ENCODE measurements at regions not wholly inside any gene's neighbourhood (a gene's known extent, or its start where the extent isn't known, plus 50 kb on each side); places are given as distances from the start of the nearest gene placed in this dataset.

- TF ChIP-seq, protein P1, sequence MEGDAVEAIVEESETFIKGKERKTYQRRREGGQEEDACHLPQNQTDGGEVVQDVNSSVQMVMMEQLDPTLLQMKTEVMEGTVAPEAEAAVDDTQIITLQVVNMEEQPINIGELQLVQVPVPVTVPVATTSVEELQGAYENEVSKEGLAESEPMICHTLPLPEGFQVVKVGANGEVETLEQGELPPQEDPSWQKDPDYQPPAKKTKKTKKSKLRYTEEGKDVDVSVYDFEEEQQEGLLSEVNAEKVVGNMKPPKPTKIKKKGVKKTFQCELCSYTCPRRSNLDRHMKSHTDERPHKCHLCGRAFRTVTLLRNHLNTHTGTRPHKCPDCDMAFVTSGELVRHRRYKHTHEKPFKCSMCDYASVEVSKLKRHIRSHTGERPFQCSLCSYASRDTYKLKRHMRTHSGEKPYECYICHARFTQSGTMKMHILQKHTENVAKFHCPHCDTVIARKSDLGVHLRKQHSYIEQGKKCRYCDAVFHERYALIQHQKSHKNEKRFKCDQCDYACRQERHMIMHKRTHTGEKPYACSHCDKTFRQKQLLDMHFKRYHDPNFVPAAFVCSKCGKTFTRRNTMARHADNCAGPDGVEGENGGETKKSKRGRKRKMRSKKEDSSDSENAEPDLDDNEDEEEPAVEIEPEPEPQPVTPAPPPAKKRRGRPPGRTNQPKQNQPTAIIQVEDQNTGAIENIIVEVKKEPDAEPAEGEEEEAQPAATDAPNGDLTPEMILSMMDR (conservative IDR thresholded peaks at IDR 0.05; ENCODE audit: low read depth, low read length), result no peak
Observed at GRCh38 chr3:146770301-146770700, 165.2 kb upstream of the PLSCR5 start.

DNA sequence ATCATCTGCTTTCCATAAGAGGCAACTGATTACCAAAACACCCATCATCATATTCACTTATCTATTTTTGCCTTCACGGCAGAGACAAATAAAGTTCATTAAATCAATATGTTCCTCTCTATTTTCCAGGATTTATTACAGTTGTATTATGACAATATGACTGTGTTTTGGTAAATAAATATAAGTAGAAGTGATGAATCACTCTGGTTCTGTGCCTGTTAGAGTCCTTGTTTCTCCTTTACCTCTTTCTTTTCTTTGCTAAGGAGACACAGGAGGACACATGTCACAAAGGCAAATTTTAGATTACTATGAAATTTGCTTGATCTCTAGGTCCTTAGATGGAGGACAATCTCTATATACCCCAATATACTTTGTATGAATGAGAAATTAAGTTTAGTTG, 152.6 kb upstream of the PLSCR5 start:
- TF ChIP-seq, protein P1 (conservative IDR thresholded peaks at IDR 0.05; ENCODE audit: low read depth, low read length), result no peak
- H3K4me3 ChIP-seq (ENCODE audit: low read depth, low read length), result no peak overlapping the region
- no peak for DNase-seq (ENCODE audit: low read depth)

More at GRCh38 chr3:146770301-146770700, 165.2 kb upstream of the PLSCR5 start:
- H3K4me3 ChIP-seq (ENCODE audit: low read depth, low read length), result no peak overlapping the region
- no peak for DNase-seq (ENCODE audit: low read depth)

DNA sequence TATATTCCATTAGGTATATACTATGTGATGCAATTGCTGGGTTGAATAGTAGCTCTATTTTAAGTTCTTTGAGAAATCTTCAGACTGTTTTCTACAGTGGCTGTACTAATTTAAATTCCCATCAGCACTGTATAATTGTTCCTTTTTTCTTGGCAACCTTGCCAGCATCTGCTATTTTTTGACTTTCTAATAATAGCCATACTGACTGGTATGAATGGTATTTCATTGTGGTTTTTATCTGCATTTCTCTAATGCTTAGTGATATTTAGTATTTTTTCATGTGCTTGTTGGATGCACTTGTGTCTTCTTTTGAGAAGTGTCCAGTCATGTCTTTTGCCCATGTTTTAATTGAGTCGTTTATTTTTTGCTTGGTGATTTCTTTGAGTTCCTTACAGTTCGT, 145.1 kb upstream of the PLSCR5 start:
- TF ChIP-seq, protein P1 (conservative IDR thresholded peaks at IDR 0.05; ENCODE audit: low read depth, low read length), result no peak
- no peak for DNase-seq (ENCODE audit: low read depth)
- H3K4me3 ChIP-seq (ENCODE audit: low read depth, low read length), result no peak overlapping the region

- no peak overlapping the region for H3K4me3 ChIP-seq (ENCODE audit: low read depth, low read length)
- no peak for DNase-seq (ENCODE audit: low read depth)
- TF ChIP-seq, protein P1 (conservative IDR thresholded peaks at IDR 0.05; ENCODE audit: low read depth, low read length), result peak; percentile 31
Observed at GRCh38 chr3:146747928-146748327, 142.8 kb upstream of the PLSCR5 start.

- TF ChIP-seq, protein P1 (conservative IDR thresholded peaks at IDR 0.05; ENCODE audit: low read depth, low read length), result no peak
- no peak for DNase-seq (ENCODE audit: low read depth)
- no peak overlapping the region for H3K4me3 ChIP-seq (ENCODE audit: low read depth, low read length)
Observed at GRCh38 chr3:146747051-146747450, 141.9 kb upstream of the PLSCR5 start.

GRCh38 chr3:146746190-146746589, 141.0 kb upstream of the PLSCR5 start:
- no peak for DNase-seq (ENCODE audit: low read depth)
- no peak overlapping the region for H3K4me3 ChIP-seq (ENCODE audit: low read depth, low read length)
- TF ChIP-seq, protein P1 (conservative IDR thresholded peaks at IDR 0.05; ENCODE audit: low read depth, low read length), result no peak

- DNase-seq (ENCODE audit: low read depth), result no peak
- TF ChIP-seq, protein P1 (conservative IDR thresholded peaks at IDR 0.05; ENCODE audit: low read depth, low read length), result no peak
Observed at GRCh38 chr3:146739203-146739671, 134.1 kb upstream of the PLSCR5 start.

More at GRCh38 chr3:146739203-146739671, 134.1 kb upstream of the PLSCR5 start:
- no peak overlapping the region for H3K4me3 ChIP-seq (ENCODE audit: low read depth, low read length)
